ENCODE measurements at regions not wholly inside any gene's neighbourhood (a gene's known extent, or its start where the extent isn't known, plus 50 kb on each side); places are given as distances from the start of the nearest gene placed in this dataset.

DNA sequence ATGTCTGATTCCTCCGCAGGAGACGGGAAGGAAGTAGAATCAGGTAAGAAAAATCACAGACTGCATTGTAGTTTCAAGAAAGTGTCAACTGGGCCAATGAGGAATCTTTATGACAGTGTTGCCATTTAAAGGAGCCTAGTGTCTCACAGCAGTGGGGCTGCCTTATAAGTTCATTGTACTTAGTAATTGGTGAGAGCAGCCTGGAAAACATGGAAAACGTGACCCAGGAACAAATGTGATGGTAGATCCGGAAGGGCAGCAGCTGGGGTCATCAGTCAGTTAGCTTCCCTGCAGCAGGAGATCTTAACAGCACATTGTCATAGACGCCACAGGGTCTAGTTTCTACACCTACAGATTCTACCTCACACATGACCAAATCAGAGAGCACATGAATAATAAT, 630.0 kb upstream of the LMO3 start:
- Histone ChIP-seq H3K36me3 (ENCODE audit: insufficient read depth, low read length) (no peaks in the 10 kb centered on the region), H3K4me1 (ENCODE audit: insufficient read depth, low read length, poor library complexity, severe bottlenecking) (no peaks in the 10 kb centered on the region), H3K27me3 (ENCODE audit: insufficient read depth, low read length, poor library complexity, severe bottlenecking) (no peaks in the 10 kb centered on the region), H3K79me2 (ENCODE audit: insufficient read depth, low read length) (no peaks in the 10 kb centered on the region), H3F3A (ENCODE audit: low read depth) (no peaks in the 10 kb centered on the region), H3K9me3 (ENCODE audit: insufficient read depth, low read depth, low read length) (no peaks in the 10 kb centered on the region), H3K4me2 (ENCODE audit: low read depth, low read length, poor library complexity, severe bottlenecking) (no peak overlapping the region), H3K9ac (ENCODE audit: low read depth, low read length, poor library complexity, severe bottlenecking) (no peak overlapping the region), H2AFZ (ENCODE audit: low read length) (no peak overlapping the region), H3K4me3 (ENCODE audit: low read length, poor library complexity, severe bottlenecking) (no peak overlapping the region), H4K20me1 (ENCODE audit: insufficient read depth, low read length, poor library complexity, severe bottlenecking) (no peaks in the 10 kb centered on the region), H3K9me2 (replicated peaks; ENCODE audit: low read depth, low read length) (no peaks in the 10 kb centered on the region)
- TF ChIP-seq EZH2phosphoT487 (IDR thresholded peaks at IDR 0.05; ENCODE audit: borderline replicate concordance) = no peak
- TF ChIP-seq, protein P1, sequence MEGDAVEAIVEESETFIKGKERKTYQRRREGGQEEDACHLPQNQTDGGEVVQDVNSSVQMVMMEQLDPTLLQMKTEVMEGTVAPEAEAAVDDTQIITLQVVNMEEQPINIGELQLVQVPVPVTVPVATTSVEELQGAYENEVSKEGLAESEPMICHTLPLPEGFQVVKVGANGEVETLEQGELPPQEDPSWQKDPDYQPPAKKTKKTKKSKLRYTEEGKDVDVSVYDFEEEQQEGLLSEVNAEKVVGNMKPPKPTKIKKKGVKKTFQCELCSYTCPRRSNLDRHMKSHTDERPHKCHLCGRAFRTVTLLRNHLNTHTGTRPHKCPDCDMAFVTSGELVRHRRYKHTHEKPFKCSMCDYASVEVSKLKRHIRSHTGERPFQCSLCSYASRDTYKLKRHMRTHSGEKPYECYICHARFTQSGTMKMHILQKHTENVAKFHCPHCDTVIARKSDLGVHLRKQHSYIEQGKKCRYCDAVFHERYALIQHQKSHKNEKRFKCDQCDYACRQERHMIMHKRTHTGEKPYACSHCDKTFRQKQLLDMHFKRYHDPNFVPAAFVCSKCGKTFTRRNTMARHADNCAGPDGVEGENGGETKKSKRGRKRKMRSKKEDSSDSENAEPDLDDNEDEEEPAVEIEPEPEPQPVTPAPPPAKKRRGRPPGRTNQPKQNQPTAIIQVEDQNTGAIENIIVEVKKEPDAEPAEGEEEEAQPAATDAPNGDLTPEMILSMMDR (conservative IDR thresholded peaks at IDR 0.05; ENCODE audit: low read length) = no peak

GRCh38 chr12:17215759-17216570, 610.0 kb upstream of the LMO3 start:
- H3K4me2 ChIP-seq (ENCODE audit: low read depth, low read length, poor library complexity, severe bottlenecking) = no peak overlapping the region
- no peak overlapping the region for H2AFZ ChIP-seq (ENCODE audit: low read length)
- no peaks in the 10 kb centered on the region for H3F3A ChIP-seq (ENCODE audit: low read depth)
- no peaks in the 10 kb centered on the region for H3K27me3 ChIP-seq (ENCODE audit: insufficient read depth, low read length, poor library complexity, severe bottlenecking)
- H3K36me3 ChIP-seq (ENCODE audit: insufficient read depth, low read length) = no peaks in the 10 kb centered on the region
- H3K4me1 ChIP-seq (ENCODE audit: insufficient read depth, low read length, poor library complexity, severe bottlenecking) = no peaks in the 10 kb centered on the region
- H3K9me2 ChIP-seq (replicated peaks; ENCODE audit: low read depth, low read length) = no peaks in the 10 kb centered on the region
- H4K20me1 ChIP-seq (ENCODE audit: insufficient read depth, low read length, poor library complexity, severe bottlenecking) = no peaks in the 10 kb centered on the region
- no peak overlapping the region for H3K9ac ChIP-seq (ENCODE audit: low read depth, low read length, poor library complexity, severe bottlenecking)
- TF ChIP-seq EZH2phosphoT487 (IDR thresholded peaks at IDR 0.05; ENCODE audit: borderline replicate concordance) = no peak
- TF ChIP-seq, protein P1 (conservative IDR thresholded peaks at IDR 0.05; ENCODE audit: low read length) = no peak; the same call in 1 of the 2 replicates
- no peaks in the 10 kb centered on the region for H3K79me2 ChIP-seq (ENCODE audit: insufficient read depth, low read length)
- H3K9me3 ChIP-seq (ENCODE audit: insufficient read depth, low read depth, low read length) = no peaks in the 10 kb centered on the region
- H3K4me3 ChIP-seq (ENCODE audit: low read length, poor library complexity, severe bottlenecking) = no peak overlapping the region

DNA sequence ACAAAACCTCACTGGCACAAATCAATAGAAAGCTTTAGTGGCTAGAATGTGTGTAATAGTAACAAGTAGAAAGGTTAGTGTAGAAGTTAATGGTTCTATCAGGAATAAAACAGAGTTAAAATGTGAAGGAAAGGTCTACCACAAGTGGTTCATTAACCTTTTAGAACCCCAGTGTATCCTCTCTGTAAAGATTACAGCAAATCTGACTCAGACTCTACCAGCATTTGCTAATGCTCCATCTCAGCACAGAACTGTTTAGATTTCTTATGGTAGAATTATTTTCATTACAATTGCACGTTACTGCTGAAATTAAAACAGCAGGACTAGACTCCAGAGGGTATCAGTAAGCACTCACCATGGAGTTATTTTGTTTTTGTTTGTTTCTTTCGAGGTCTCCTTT, 609.0 kb upstream of the LMO3 start:
- no peaks in the 10 kb centered on the region for H3F3A ChIP-seq (ENCODE audit: low read depth)
- H3K4me3 ChIP-seq (ENCODE audit: low read length, poor library complexity, severe bottlenecking) = no peak overlapping the region
- no peaks in the 10 kb centered on the region for H3K9me3 ChIP-seq (ENCODE audit: insufficient read depth, low read depth, low read length)
- no peaks in the 10 kb centered on the region for H3K4me1 ChIP-seq (ENCODE audit: insufficient read depth, low read length, poor library complexity, severe bottlenecking)
- H3K9me2 ChIP-seq (replicated peaks; ENCODE audit: low read depth, low read length) = no peaks in the 10 kb centered on the region
- H3K27me3 ChIP-seq (ENCODE audit: insufficient read depth, low read length, poor library complexity, severe bottlenecking) = no peaks in the 10 kb centered on the region
- no peak overlapping the region for H2AFZ ChIP-seq (ENCODE audit: low read length)
- no peak overlapping the region for H3K9ac ChIP-seq (ENCODE audit: low read depth, low read length, poor library complexity, severe bottlenecking)
- no peak for TF ChIP-seq EZH2phosphoT487 (IDR thresholded peaks at IDR 0.05; ENCODE audit: borderline replicate concordance)
- TF ChIP-seq, protein P1 (conservative IDR thresholded peaks at IDR 0.05; ENCODE audit: low read length) = no peak
- no peak overlapping the region for H3K4me2 ChIP-seq (ENCODE audit: low read depth, low read length, poor library complexity, severe bottlenecking)
- no peaks in the 10 kb centered on the region for H3K79me2 ChIP-seq (ENCODE audit: insufficient read depth, low read length)
- H4K20me1 ChIP-seq (ENCODE audit: insufficient read depth, low read length, poor library complexity, severe bottlenecking) = no peaks in the 10 kb centered on the region
- no peaks in the 10 kb centered on the region for H3K36me3 ChIP-seq (ENCODE audit: insufficient read depth, low read length)
